Type B pancreatic cell (in vitro differentiated cells): ENCODE measurements at regions not wholly inside any gene's neighbourhood (a gene's known extent, or its start where the extent isn't known, plus 50 kb on each side); places are given as distances from the start of the nearest gene placed in this dataset.

Experiments
- DNase-seq: peaks from one replicate; pipeline ENCODE4 v3.0.0; 2021; ENCODE audit warnings: mixed read lengths; ENCODE audit not compliant: unreplicated experiment; ENCODE audit errors: extremely low spot score
- H3K27ac Mint-ChIP-seq: 2 replicates; pipeline ENCODE4 v1.8.0; 2021; ENCODE audit warnings: mild to moderate bottlenecking, mixed read lengths
- H3K27me3 Mint-ChIP-seq: 2 replicates; pipeline ENCODE4 v1.8.0; 2021; ENCODE audit warnings: mixed read lengths
- H3K36me3 Mint-ChIP-seq: 2 replicates; pipeline ENCODE4 v1.8.0; 2021; ENCODE audit warnings: mixed read lengths
- H3K4me1 Mint-ChIP-seq: one replicate; pipeline ENCODE4 v1.8.0; 2021; ENCODE audit warnings: mixed read lengths; ENCODE audit not compliant: unreplicated experiment
- H3K4me3 Mint-ChIP-seq: 2 replicates; pipeline ENCODE4 v1.8.0; 2021; ENCODE audit warnings: mild to moderate bottlenecking, mixed read lengths
- H3K9me3 Mint-ChIP-seq: 2 replicates; pipeline ENCODE4 v1.8.0; 2021; ENCODE audit warnings: mixed read lengths
- CTCF ChIP-seq: fragments of 200-600 bp; sonication (generic); conservative IDR thresholded peaks from 2 replicates; pipeline ENCODE4 v1.5.0; 2021; ENCODE audit warnings: antibody characterized with exemption, mild to moderate bottlenecking

- no peak for DNase-seq
- no peak overlapping the region for H3K27ac Mint-ChIP-seq
- no peaks in the 10 kb centered on the region for H3K36me3 Mint-ChIP-seq
- H3K9me3 Mint-ChIP-seq, result no peaks in the 10 kb centered on the region
- peaks cover 12% of the 10 kb centered on the region for H3K4me1 Mint-ChIP-seq
- H3K27me3 Mint-ChIP-seq, result no peaks in the 10 kb centered on the region
- no peak for TF ChIP-seq CTCF
- H3K4me3 Mint-ChIP-seq, result no peak overlapping the region
These were observed 52.3 kb upstream of the FDX1 start for GRCh38 chr11:110377434-110377833.

- no peak for TF ChIP-seq CTCF
- H3K27ac Mint-ChIP-seq, result no peak overlapping the region
- DNase-seq, result no peak
- H3K27me3 Mint-ChIP-seq, result no peaks in the 10 kb centered on the region
- H3K36me3 Mint-ChIP-seq, result no peaks in the 10 kb centered on the region
- H3K4me1 Mint-ChIP-seq, result peaks cover 7% of the 10 kb centered on the region
- H3K9me3 Mint-ChIP-seq, result no peaks in the 10 kb centered on the region
- no peak overlapping the region for H3K4me3 Mint-ChIP-seq
These were observed 50.5 kb upstream of the FDX1 start for GRCh38 chr11:110379261-110379660.

GRCh38 chr11:110379936-110380335 lies 49.8 kb upstream of the FDX1 start:
- no peaks in the 10 kb centered on the region for H3K9me3 Mint-ChIP-seq
- no peak for DNase-seq
- no peaks in the 10 kb centered on the region for H3K36me3 Mint-ChIP-seq
- H3K27ac Mint-ChIP-seq, result no peak overlapping the region
- no peak for TF ChIP-seq CTCF
- no peaks in the 10 kb centered on the region for H3K27me3 Mint-ChIP-seq
- H3K4me1 Mint-ChIP-seq, result peaks cover 7% of the 10 kb centered on the region
- no peak overlapping the region for H3K4me3 Mint-ChIP-seq
